SK-N-MC (cell line): ENCODE measurements at regions not wholly inside any gene's neighbourhood (a gene's known extent, or its start where the extent isn't known, plus 50 kb on each side); places are given as distances from the start of the nearest gene placed in this dataset.

Experiments used
- DNase-seq: peaks from one replicate; pipeline ENCODE4 v3.0.0-alpha.2; 2011; ENCODE audit warnings: low read depth, low spot score
- H3K27ac ChIP-seq: fragments of 200-600 bp; sonication (generic); 2 replicates; pipeline ENCODE4 v1.5.1; 2016; ENCODE audit warnings: mixed run types
- H3K36me3 ChIP-seq: fragments of 200-600 bp; sonication (generic); 2 replicates; pipeline ENCODE4 v1.6.1; 2017; ENCODE audit warnings: antibody characterized with exemption, low read length, mixed read lengths; ENCODE audit not compliant: insufficient read depth
- H3K4me3 ChIP-seq: fragments of 200-600 bp; sonication (generic); 2 replicates; pipeline ENCODE4 v1.5.1; 2016
- H3K9ac ChIP-seq: fragments of 200-600 bp; sonication (generic); 2 replicates; pipeline ENCODE4 v1.8.0; 2017; ENCODE audit warnings: mixed run types, mixed read lengths; ENCODE audit not compliant: insufficient read length
- H3K9me3 ChIP-seq: fragments of 200-600 bp; sonication (generic); 2 replicates; pipeline ENCODE4 v1.6.1; 2017; ENCODE audit warnings: low read depth, mild to moderate bottlenecking, antibody characterized with exemption, low read length, moderate library complexity, mixed read lengths
- EZH2 ChIP-seq: fragments of 200-600 bp; sonication (generic); IDR thresholded peaks from one replicate; pipeline ENCODE4 v1.6.1; 2017; ENCODE audit warnings: antibody characterized with exemption
- FOXP2 ChIP-seq: optimal IDR thresholded peaks from 2 replicates; pipeline ENCODE3; 2011; ENCODE audit warnings: mild to moderate bottlenecking, moderate library complexity; ENCODE audit not compliant: insufficient read depth; ENCODE audit errors: extremely low read length, control extremely low read depth
- POLR2AphosphoS5 ChIP-seq: IDR thresholded peaks from 2 replicates; pipeline ENCODE4 v1.6.1; 2012; ENCODE audit warnings: mild to moderate bottlenecking, low read depth, low read length, borderline replicate concordance

DNA sequence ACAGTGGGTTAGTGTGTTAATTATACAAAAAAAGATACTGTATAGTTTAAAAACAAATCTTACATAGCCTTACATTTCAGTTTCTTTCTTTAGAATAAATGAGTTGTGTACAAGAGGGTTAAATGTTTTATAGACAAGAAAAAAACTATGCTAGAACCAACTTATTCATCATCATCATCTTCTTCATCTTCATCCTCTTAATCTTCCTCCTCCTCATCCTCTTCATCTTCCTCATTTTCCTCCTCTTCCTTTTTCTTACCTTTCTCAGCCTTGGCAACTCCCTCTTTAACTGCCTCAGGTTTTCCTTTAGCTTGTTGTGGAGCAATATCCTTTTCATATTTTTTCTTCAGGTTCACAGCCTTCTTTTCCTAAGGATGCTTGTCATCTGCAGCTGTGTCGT lies 53.7 kb downstream of the RPS12 start:
- DNase-seq = no peak
- Histone ChIP-seq H3K4me3 (no peak overlapping the region), H3K9ac (no peak overlapping the region), H3K9me3 (no peaks in the 10 kb centered on the region), H3K27ac (no peak overlapping the region), H3K36me3 (no peaks in the 10 kb centered on the region)
- TF ChIP-seq POLR2AphosphoS5 (no peak), EZH2 (no peak), FOXP2 (no peak)

DNA sequence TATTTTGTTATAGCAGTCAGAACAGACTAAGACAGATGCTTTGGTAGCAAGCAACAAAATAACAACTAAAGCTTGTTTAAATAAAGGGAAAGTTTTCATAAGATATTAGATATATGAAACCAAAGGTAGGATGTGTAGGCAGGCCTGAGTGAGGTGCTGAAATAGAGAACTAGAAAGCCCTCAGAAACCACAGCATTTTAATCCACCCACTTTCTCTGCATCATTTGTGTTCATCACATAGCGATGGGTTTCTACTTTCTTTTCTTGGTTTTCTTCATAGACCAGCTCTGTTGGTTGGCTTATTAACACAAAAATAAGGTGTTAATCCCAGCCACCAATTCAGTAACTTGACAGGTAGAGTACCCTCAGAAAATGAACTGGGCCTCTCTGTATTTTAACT lies 58.6 kb downstream of the RPS12 start:
- no peak for DNase-seq
- H3K9ac ChIP-seq = no peak overlapping the region
- peaks cover 3% of the 10 kb centered on the region; the same call in 1 of the 2 replicates for H3K9me3 ChIP-seq
- no peak overlapping the region for H3K4me3 ChIP-seq
- H3K36me3 ChIP-seq = no peaks in the 10 kb centered on the region
- TF ChIP-seq POLR2AphosphoS5 = no peak
- TF ChIP-seq EZH2 = no peak
- no peak for TF ChIP-seq FOXP2
- no peak overlapping the region for H3K27ac ChIP-seq

- DNase-seq = no peak
- Histone ChIP-seq H3K27ac (no peak overlapping the region), H3K9me3 (peaks cover 3% of the 10 kb centered on the region; the same call in 1 of the 2 replicates), H3K36me3 (no peaks in the 10 kb centered on the region), H3K9ac (no peak overlapping the region), H3K4me3 (no peak overlapping the region)
- TF ChIP-seq POLR2AphosphoS5 = no peak
- TF ChIP-seq EZH2 = no peak
- TF ChIP-seq FOXP2 = no peak
These were observed 62.6 kb downstream of the RPS12 start for GRCh38 chr6:132877003-132877402.

- no peak for DNase-seq
These were observed 72.8 kb downstream of the RPS12 start for GRCh38 chr6:132887204-132887603.

GRCh38 chr6:132888701-132889100 lies 74.3 kb downstream of the RPS12 start:
- H3K9ac ChIP-seq = no peak overlapping the region
- H3K9me3 ChIP-seq = no peaks in the 10 kb centered on the region
- no peak for DNase-seq
- TF ChIP-seq POLR2AphosphoS5 (no peak), FOXP2 (no peak), EZH2 (no peak)
- H3K27ac ChIP-seq = no peak overlapping the region
- no peak overlapping the region for H3K4me3 ChIP-seq
- H3K36me3 ChIP-seq = no peaks in the 10 kb centered on the region

More at GRCh38 chr6:132887204-132887603, 72.8 kb downstream of the RPS12 start:
- TF ChIP-seq FOXP2 = no peak
- no peak for TF ChIP-seq POLR2AphosphoS5
- TF ChIP-seq EZH2 = no peak
- Histone ChIP-seq H3K27ac (no peak overlapping the region), H3K9me3 (no peaks in the 10 kb centered on the region), H3K4me3 (no peak overlapping the region), H3K9ac (no peak overlapping the region), H3K36me3 (no peaks in the 10 kb centered on the region)

GRCh38 chr6:132892929-132893771 lies 78.8 kb downstream of the RPS12 start:
- TF ChIP-seq FOXP2 = no peak
- TF ChIP-seq POLR2AphosphoS5 = no peak
- no peak for TF ChIP-seq EZH2
- Histone ChIP-seq H3K27ac (peak overlapping the region; percentile 64; the same call in 1 of the 2 replicates), H3K9ac (no peak overlapping the region), H3K9me3 (no peaks in the 10 kb centered on the region), H3K36me3 (no peaks in the 10 kb centered on the region), H3K4me3 (peak overlapping the region; percentile 64)
- DNase-seq = no peak

DNA sequence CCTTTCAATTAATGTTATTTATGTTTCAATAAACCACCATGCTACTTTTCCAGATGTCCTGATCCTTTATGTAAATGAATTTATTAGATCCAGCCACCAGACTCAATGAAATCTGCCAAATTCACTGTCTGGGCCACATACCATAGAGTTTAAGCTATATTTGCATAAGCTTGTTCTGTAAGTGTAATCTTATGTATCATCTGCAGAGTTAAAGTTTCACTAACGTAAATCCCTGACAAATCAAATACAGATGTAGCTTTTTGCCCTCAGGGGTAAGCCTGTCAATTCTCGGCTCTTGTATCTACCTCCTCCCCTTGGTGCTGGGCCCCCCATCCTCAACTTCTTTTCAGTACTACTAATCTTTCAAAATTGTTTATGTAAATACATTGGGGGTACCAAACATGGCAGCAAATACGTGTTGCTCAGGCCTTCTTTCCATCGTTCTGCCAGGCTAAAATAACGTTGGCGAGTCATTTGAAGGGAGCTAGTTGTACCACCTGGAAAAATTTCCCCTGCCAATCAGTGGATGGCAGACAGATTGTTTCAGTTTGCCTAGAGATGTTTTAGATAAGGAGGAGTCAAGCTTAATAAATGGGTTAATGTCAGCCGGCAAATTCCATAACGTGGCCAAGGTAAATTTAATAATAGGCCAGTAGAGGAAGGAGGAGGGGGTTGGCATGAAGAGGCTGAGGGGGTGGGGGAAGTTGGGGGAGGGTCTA lies 79.6 kb downstream of the RPS12 start:
- Histone ChIP-seq H3K9me3 (no peaks in the 10 kb centered on the region), H3K27ac (peak overlapping the region; percentile 67; the same call in 1 of the 2 replicates), H3K9ac (no peak overlapping the region), H3K36me3 (no peaks in the 10 kb centered on the region), H3K4me3 (peak overlapping the region; percentile 64)
- peak; percentile 83 for DNase-seq
- TF ChIP-seq EZH2 (no peak), FOXP2 (peak; percentile 82), POLR2AphosphoS5 (no peak; the same call in 1 of the 2 replicates)

- no peak overlapping the region for H3K27ac ChIP-seq
- H3K9me3 ChIP-seq = no peaks in the 10 kb centered on the region
- DNase-seq = no peak
- TF ChIP-seq EZH2 = no peak
- no peaks in the 10 kb centered on the region for H3K36me3 ChIP-seq
- H3K9ac ChIP-seq = no peak overlapping the region
- H3K4me3 ChIP-seq = no peak overlapping the region
These were observed 84.0 kb downstream of the RPS12 start for GRCh38 chr6:132898376-132898775.

DNA sequence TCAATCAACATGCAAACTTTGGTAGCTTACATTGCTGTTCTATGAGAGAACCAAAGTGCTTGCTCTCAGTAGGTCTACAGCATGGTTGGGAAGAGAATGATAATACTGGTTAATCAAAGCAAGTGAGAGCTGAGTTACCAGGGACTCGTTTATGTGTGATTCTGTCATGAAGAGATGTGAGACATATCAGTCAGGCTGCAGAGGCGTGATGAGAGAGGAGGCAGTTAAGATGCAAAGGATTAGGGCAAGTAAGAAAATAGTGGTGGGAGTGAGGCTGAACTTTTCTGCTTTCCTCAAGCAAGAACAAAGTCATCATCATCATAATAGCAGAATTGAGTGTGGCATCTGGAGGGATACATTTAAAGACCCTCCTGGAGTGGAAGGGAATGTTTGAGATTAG lies 86.5 kb downstream of the RPS12 start:
- no peak overlapping the region for H3K4me3 ChIP-seq
- H3K9ac ChIP-seq = no peak overlapping the region
- DNase-seq = no peak
- no peaks in the 10 kb centered on the region for H3K36me3 ChIP-seq
- no peak overlapping the region for H3K27ac ChIP-seq
- no peaks in the 10 kb centered on the region for H3K9me3 ChIP-seq
- TF ChIP-seq FOXP2 (no peak), POLR2AphosphoS5 (no peak), EZH2 (no peak)
